ENCODE measurements at regions not wholly inside any gene's neighbourhood (a gene's known extent, or its start where the extent isn't known, plus 50 kb on each side); places are given as distances from the start of the nearest gene placed in this dataset.

- TF ChIP-seq, protein P1, sequence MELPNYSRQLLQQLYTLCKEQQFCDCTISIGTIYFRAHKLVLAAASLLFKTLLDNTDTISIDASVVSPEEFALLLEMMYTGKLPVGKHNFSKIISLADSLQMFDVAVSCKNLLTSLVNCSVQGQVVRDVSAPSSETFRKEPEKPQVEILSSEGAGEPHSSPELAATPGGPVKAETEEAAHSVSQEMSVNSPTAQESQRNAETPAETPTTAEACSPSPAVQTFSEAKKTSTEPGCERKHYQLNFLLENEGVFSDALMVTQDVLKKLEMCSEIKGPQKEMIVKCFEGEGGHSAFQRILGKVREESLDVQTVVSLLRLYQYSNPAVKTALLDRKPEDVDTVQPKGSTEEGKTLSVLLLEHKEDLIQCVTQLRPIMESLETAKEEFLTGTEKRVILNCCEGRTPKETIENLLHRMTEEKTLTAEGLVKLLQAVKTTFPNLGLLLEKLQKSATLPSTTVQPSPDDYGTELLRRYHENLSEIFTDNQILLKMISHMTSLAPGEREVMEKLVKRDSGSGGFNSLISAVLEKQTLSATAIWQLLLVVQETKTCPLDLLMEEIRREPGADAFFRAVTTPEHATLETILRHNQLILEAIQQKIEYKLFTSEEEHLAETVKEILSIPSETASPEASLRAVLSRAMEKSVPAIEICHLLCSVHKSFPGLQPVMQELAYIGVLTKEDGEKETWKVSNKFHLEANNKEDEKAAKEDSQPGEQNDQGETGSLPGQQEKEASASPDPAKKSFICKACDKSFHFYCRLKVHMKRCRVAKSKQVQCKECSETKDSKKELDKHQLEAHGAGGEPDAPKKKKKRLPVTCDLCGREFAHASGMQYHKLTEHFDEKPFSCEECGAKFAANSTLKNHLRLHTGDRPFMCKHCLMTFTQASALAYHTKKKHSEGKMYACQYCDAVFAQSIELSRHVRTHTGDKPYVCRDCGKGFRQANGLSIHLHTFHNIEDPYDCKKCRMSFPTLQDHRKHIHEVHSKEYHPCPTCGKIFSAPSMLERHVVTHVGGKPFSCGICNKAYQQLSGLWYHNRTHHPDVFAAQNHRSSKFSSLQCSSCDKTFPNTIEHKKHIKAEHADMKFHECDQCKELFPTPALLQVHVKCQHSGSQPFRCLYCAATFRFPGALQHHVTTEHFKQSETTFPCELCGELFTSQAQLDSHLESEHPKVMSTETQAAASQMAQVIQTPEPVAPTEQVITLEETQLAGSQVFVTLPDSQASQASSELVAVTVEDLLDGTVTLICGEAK (IDR thresholded peaks at IDR 0.05; ENCODE audit: borderline replicate concordance) = no peak
- TF ChIP-seq JUNB (IDR thresholded peaks at IDR 0.05) = no peak
- TF ChIP-seq KAT2A (conservative IDR thresholded peaks at IDR 0.05; ENCODE audit: control insufficient read depth, low read depth, low read length) = no peak
These were observed 437.0 kb downstream of the DYNC2H1 start (continued) for GRCh38 chr11:103546236-103546635.

DNA sequence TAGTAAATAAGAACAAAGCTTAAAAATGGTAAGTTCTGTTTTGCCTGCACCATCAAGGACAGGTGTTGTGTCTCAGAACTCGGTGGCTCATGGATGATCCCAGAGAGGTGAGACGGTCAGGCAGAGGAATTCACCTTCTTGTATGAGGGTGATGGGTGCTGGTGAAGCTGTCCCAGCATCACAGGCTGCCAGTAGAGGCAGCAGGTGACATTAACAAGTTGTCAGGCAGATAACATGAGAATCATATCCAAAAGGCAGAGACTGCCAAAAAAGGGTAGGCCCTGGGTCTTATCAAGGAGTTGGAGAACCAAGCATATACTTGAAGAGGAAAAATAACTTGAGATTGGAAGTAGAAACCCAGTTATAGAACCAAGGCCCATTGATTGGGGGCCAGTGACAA is 437.8 kb downstream of the DYNC2H1 start:
- SMC1A ChIA-PET (ENCODE audit: uncharacterized antibody, unreplicated experiment) = interaction anchor here (2.1 kb wide), 1 partner anchor 11 kb away, joined by 6 read pairs; no protein-coding TSS in a partner anchor
- no peak overlapping the region for H3K27ac ChIP-seq (ENCODE audit: control insufficient read depth, insufficient read depth)
- BruUV-seq (replicated peaks) = no TSS peak
- H2AFZ ChIP-seq (ENCODE audit: control insufficient read depth, low read depth, low read length) = no peak overlapping the region
- no peaks in the 10 kb centered on the region for H4K20me1 ChIP-seq (ENCODE audit: control insufficient read depth, insufficient read depth)
- no peaks in the 10 kb centered on the region for H3K4me1 ChIP-seq (ENCODE audit: control insufficient read depth, insufficient read depth, low read length)
- in situ Hi-C loops (cut with MboI) (no loop called here), intact Hi-C loops (cut with micrococcal nuclease; ENCODE audit: unreplicated experiment) (no loop called here)
- DNase-seq (ENCODE audit: low read depth, low spot score) (no peak), ATAC-seq (no peak), FAIRE-seq (no peak)
- no peak overlapping the region for H3K9ac ChIP-seq (ENCODE audit: control insufficient read depth, insufficient read depth, low read length)
- H3K27me3 ChIP-seq (replicated peaks in 1 of 2; ENCODE audit: control insufficient read depth in 2 of 2, insufficient read depth in 2 of 2, low read length in 1 of 2) = no peaks in the 10 kb centered on the region
- no peaks in the 10 kb centered on the region for H3K79me2 ChIP-seq (ENCODE audit: control insufficient read depth, insufficient read depth, low read length)
- H3K4me3 ChIP-seq = no peak overlapping the region
- TF ChIP-seq EZH2 (IDR thresholded peaks at IDR 0.05; ENCODE audit: borderline replicate concordance, control insufficient read depth, low read depth, low read length) = no peak
- no peak for TF ChIP-seq ATF2 (IDR thresholded peaks at IDR 0.05; ENCODE audit: low read length)
- no peak for TF ChIP-seq ZSCAN29 (IDR thresholded peaks at IDR 0.05)
- TF ChIP-seq EP300 (IDR thresholded peaks at IDR 0.05; ENCODE audit: borderline replicate concordance in 1 of 2, control insufficient read depth in 1 of 2, low read depth in 2 of 2, low read length in 2 of 2) = no peak
- H3K36me3 ChIP-seq (ENCODE audit: control insufficient read depth in 2 of 2, insufficient read depth in 2 of 2, low read length in 1 of 2) = no peaks in the 10 kb centered on the region
- 18% methylated on average over 2 of the region's 2 CpGs for WGBS (ENCODE audit: insufficient coverage, insufficient replicate concordance, low lambda C conversion rate, missing lambda C conversion rate)
- POLR2A ChIA-PET = no interaction called here
- no peaks in the 10 kb centered on the region for H3K9me3 ChIP-seq (replicated peaks; ENCODE audit: control insufficient read depth, insufficient read depth, low read length)
- CTCF ChIA-PET = interaction anchor here (1.9 to 2.2 kb wide), 2 partner anchors 9 to 12 kb away, joined by 5 read pairs; no protein-coding TSS in a partner anchor
- no peak overlapping the region for H3K4me2 ChIP-seq (ENCODE audit: control insufficient read depth, insufficient read depth)
- RAD21 ChIA-PET (ENCODE audit: unreplicated experiment) = no interaction called here

Data from GM12878 (cell line).